ENCODE measurements at regions not wholly inside any gene's neighbourhood (a gene's known extent, or its start where the extent isn't known, plus 50 kb on each side); places are given as distances from the start of the nearest gene placed in this dataset.

- DNase-seq (ENCODE audit: low read depth, low spot score) = no peak
Observed at GRCh38 chr12:93043192-93043876, 114.2 kb upstream of the EEA1 start.

GRCh38 chr12:93043877-93044209 lies 114.7 kb upstream of the EEA1 start:
- no peak for DNase-seq (ENCODE audit: low read depth, low spot score)

GRCh38 chr12:93047118-93047517 lies 118.0 kb upstream of the EEA1 start:
- no peak for DNase-seq (ENCODE audit: low read depth, low spot score)

GRCh38 chr12:93048656-93049055 lies 119.6 kb upstream of the EEA1 start:
- DNase-seq (ENCODE audit: low read depth, low spot score) = no peak

- DNase-seq (ENCODE audit: low read depth, low spot score) = no peak
Observed at GRCh38 chr12:93050026-93050747, 121.1 kb upstream of the EEA1 start.

GRCh38 chr12:93050748-93051081 lies 121.6 kb upstream of the EEA1 start:
- no peak for DNase-seq (ENCODE audit: low read depth, low spot score)

GRCh38 chr12:93054021-93054420 lies 124.9 kb upstream of the EEA1 start:
- DNase-seq (ENCODE audit: low read depth, low spot score) = no peak

GRCh38 chr12:93055221-93055620 lies 126.1 kb upstream of the EEA1 start:
- no peak for DNase-seq (ENCODE audit: low read depth, low spot score)

- no peak for DNase-seq (ENCODE audit: low read depth, low spot score)
Observed at GRCh38 chr12:93056971-93057535, 128.0 kb upstream of the EEA1 start.

- DNase-seq (ENCODE audit: low read depth, low spot score) = no peak
Observed at GRCh38 chr12:93058280-93058679, 129.2 kb upstream of the EEA1 start.

GRCh38 chr12:93059288-93059687 lies 130.2 kb upstream of the EEA1 start:
- DNase-seq (ENCODE audit: low read depth, low spot score) = no peak

GRCh38 chr12:93059925-93060665 lies 131.0 kb upstream of the EEA1 start:
- no peak for DNase-seq (ENCODE audit: low read depth, low spot score)

GRCh38 chr12:93060666-93061472 lies 131.8 kb upstream of the EEA1 start:
- no peak for DNase-seq (ENCODE audit: low read depth, low spot score)

GRCh38 chr12:93061473-93062419 lies 132.7 kb upstream of the EEA1 start:
- no peak for DNase-seq (ENCODE audit: low read depth, low spot score)

GRCh38 chr12:93065896-93066295 lies 136.8 kb upstream of the EEA1 start:
- no peak for DNase-seq (ENCODE audit: low read depth, low spot score)

GRCh38 chr12:93072340-93072739 lies 143.2 kb upstream of the EEA1 start:
- no peak for DNase-seq (ENCODE audit: low read depth, low spot score)

GRCh38 chr12:93073324-93073723 lies 144.2 kb upstream of the EEA1 start:
- DNase-seq (ENCODE audit: low read depth, low spot score) = no peak

- DNase-seq (ENCODE audit: low read depth, low spot score) = no peak
Observed at GRCh38 chr12:93078059-93078458, 149.0 kb upstream of the EEA1 start.

GRCh38 chr12:93078577-93078976 lies 149.5 kb upstream of the EEA1 start:
- DNase-seq (ENCODE audit: low read depth, low spot score) = no peak

GRCh38 chr12:93079271-93079670 lies 150.2 kb upstream of the EEA1 start:
- DNase-seq (ENCODE audit: low read depth, low spot score) = no peak

- DNase-seq (ENCODE audit: low read depth, low spot score) = no peak
Observed at GRCh38 chr12:93079976-93080375, 150.9 kb upstream of the EEA1 start.
